CD4-positive, alpha-beta T cell (primary cell): ENCODE measurements at regions not wholly inside any gene's neighbourhood (a gene's known extent, or its start where the extent isn't known, plus 50 kb on each side); places are given as distances from the start of the nearest gene placed in this dataset.

Source experiments
- ATAC-seq: fragments of 200-7000 bp; cut with Tn5 transposase; one replicate; pipeline ENCODE4 v1.10.0; 2022; ENCODE audit warnings: mild to moderate bottlenecking; ENCODE audit not compliant: poor library complexity
- CTCF ChIA-PET: fragments of 350-600 bp; sonication (Branson Sonifier 250); formaldehyde crosslinking; loops from one replicate; lab custom pipeline; 2021; ENCODE audit warnings: antibody characterized with exemption, inconsistent platforms; lab: Charles Lee
- POLR2A ChIA-PET: fragments of 350-600 bp; sonication (Branson Sonifier 250); formaldehyde crosslinking; loops from one replicate; lab custom pipeline; 2021; ENCODE audit warnings: antibody characterized with exemption, inconsistent platforms; lab: Charles Lee
- DNase-seq, 14 experiments: peaks; one replicate each; pipeline ENCODE4 v3.0.0-alpha.2; 2013 to 2020; ENCODE audit warnings: mixed read lengths in 2 of 14
- H3K27ac ChIP-seq, 2 donors: one replicate each; pipeline versions ENCODE4 v1.5.1 to v1.7.0; 2013; ENCODE audit warnings: low read length in 2 of 2, low read depth in 1 of 2, mild to moderate bottlenecking in 1 of 2
- H3K27me3 ChIP-seq, 2 experiments: 1 replicate in 1 of 2; 2 replicates in 1 of 2; pipeline versions ENCODE4 v1.6.1 to v1.7.0; 2013; ENCODE audit warnings: low read length in 2 of 2, control low read depth in 1 of 2, mild to moderate bottlenecking in 1 of 2, moderate library complexity in 1 of 2; ENCODE audit not compliant: insufficient read depth in 2 of 2, control insufficient read depth in 1 of 2
- H3K36me3 ChIP-seq: one replicate; pipeline ENCODE4 v1.6.1; 2013; ENCODE audit warnings: low read length, control low read depth; ENCODE audit not compliant: insufficient read depth
- H3K4me1 ChIP-seq: one replicate; pipeline ENCODE4 v1.6.1; 2013; ENCODE audit warnings: low read length, control low read depth; ENCODE audit not compliant: insufficient read depth
- H3K4me3 ChIP-seq: one replicate; pipeline ENCODE4 v1.5.1; 2013; ENCODE audit warnings: mild to moderate bottlenecking, low read length, moderate library complexity
- H3K9me3 ChIP-seq, 2 experiments: 1 replicate in 1 of 2; 2 replicates in 1 of 2; pipeline versions ENCODE4 v1.6.1 to v1.7.0; 2013; ENCODE audit warnings: low read length in 2 of 2, mild to moderate bottlenecking in 2 of 2, control low read depth in 1 of 2, moderate library complexity in 1 of 2; ENCODE audit not compliant: control insufficient read depth in 1 of 2, insufficient read depth in 1 of 2
- H3K27ac Mint-ChIP-seq: one replicate; pipeline ENCODE4 v1.8.0; 2020; ENCODE audit warnings: mixed read lengths
- H3K27me3 Mint-ChIP-seq: one replicate; pipeline ENCODE4 v1.8.0; 2021; ENCODE audit warnings: mixed read lengths
- H3K36me3 Mint-ChIP-seq: one replicate; pipeline ENCODE4 v1.8.0; 2021; ENCODE audit warnings: low read depth, mixed read lengths
- H3K4me1 Mint-ChIP-seq: one replicate; pipeline ENCODE4 v1.8.0; 2021; ENCODE audit warnings: low read depth, mixed read lengths
- H3K4me3 Mint-ChIP-seq: one replicate; pipeline ENCODE4 v1.8.0; 2020; ENCODE audit warnings: mild to moderate bottlenecking, mixed read lengths
- H3K9me3 Mint-ChIP-seq: one replicate; pipeline ENCODE4 v1.8.0; 2020; ENCODE audit warnings: mixed read lengths
- intact Hi-C, 2 experiments: fragments of 100-400 bp; cut with DNase I in 1 of 2; cut with micrococcal nuclease in 1 of 2; formaldehyde crosslinking; loops; one replicate each; pipeline versions ENCODE4 v1.15.1 to v1.9.0; 2023 to 2025; cut with DNase I, micrococcal nuclease
- TF ChIP-seq, protein P1 (sequence below): fragments of 200-600 bp; IDR thresholded peaks from one replicate; pipeline ENCODE4 v1.8.0; 2022; ENCODE audit warnings: antibody characterized with exemption, mild to moderate bottlenecking

GRCh38 chr4:26127851-26128337 is 192.9 kb upstream of the RBPJ start:
- Histone ChIP-seq H3K27me3 (no peaks in the 10 kb centered on the region), H3K4me3 (no peak overlapping the region), H3K9me3 (peaks cover 0 to 4% of the 10 kb centered on the region in 2 experiments), H3K27ac (no peak overlapping the region), H3K36me3 (no peaks in the 10 kb centered on the region), H3K4me1 (peaks cover 28% of the 10 kb centered on the region)
- no peak for ATAC-seq
- H3K27me3 Mint-ChIP-seq: peaks cover 8% of the 10 kb centered on the region
- intact Hi-C loops: no loop called here
- ChIA-PET POLR2A (no interaction called here), CTCF (no interaction called here)
- H3K4me3 Mint-ChIP-seq: no peak overlapping the region
- TF ChIP-seq, protein P1, sequence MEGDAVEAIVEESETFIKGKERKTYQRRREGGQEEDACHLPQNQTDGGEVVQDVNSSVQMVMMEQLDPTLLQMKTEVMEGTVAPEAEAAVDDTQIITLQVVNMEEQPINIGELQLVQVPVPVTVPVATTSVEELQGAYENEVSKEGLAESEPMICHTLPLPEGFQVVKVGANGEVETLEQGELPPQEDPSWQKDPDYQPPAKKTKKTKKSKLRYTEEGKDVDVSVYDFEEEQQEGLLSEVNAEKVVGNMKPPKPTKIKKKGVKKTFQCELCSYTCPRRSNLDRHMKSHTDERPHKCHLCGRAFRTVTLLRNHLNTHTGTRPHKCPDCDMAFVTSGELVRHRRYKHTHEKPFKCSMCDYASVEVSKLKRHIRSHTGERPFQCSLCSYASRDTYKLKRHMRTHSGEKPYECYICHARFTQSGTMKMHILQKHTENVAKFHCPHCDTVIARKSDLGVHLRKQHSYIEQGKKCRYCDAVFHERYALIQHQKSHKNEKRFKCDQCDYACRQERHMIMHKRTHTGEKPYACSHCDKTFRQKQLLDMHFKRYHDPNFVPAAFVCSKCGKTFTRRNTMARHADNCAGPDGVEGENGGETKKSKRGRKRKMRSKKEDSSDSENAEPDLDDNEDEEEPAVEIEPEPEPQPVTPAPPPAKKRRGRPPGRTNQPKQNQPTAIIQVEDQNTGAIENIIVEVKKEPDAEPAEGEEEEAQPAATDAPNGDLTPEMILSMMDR: no peak
- H3K27ac Mint-ChIP-seq: no peak overlapping the region
- DNase-seq: no peak
- no peaks in the 10 kb centered on the region for H3K36me3 Mint-ChIP-seq
- H3K4me1 Mint-ChIP-seq: peaks cover 23% of the 10 kb centered on the region
- H3K9me3 Mint-ChIP-seq: no peaks in the 10 kb centered on the region

GRCh38 chr4:26130173-26130572 is 190.6 kb upstream of the RBPJ start:
- H3K9me3 Mint-ChIP-seq: no peaks in the 10 kb centered on the region
- TF ChIP-seq, protein P1: no peak
- peaks cover 25% of the 10 kb centered on the region for H3K4me1 Mint-ChIP-seq
- Histone ChIP-seq H3K4me1 (peaks cover 33% of the 10 kb centered on the region), H3K27ac (no peak overlapping the region), H3K4me3 (no peak overlapping the region), H3K9me3 (peaks cover 0 to 4% of the 10 kb centered on the region in 2 experiments), H3K36me3 (no peaks in the 10 kb centered on the region), H3K27me3 (no peaks in the 10 kb centered on the region)
- no peaks in the 10 kb centered on the region for H3K36me3 Mint-ChIP-seq
- no peak for ATAC-seq
- intact Hi-C loops: no loop called here
- ChIA-PET POLR2A (no interaction called here), CTCF (no interaction called here)
- peaks cover 8% of the 10 kb centered on the region for H3K27me3 Mint-ChIP-seq
- no peak for DNase-seq
- H3K27ac Mint-ChIP-seq: peak overlapping the region; percentile 80
- no peak overlapping the region for H3K4me3 Mint-ChIP-seq

- TF ChIP-seq, protein P1: no peak
- Mint-ChIP-seq H3K9me3 (no peaks in the 10 kb centered on the region), H3K4me1 (peaks cover 25% of the 10 kb centered on the region), H3K27ac (peak overlapping the region; percentile 80), H3K4me3 (peak overlapping the region; percentile 6), H3K27me3 (peaks cover 8% of the 10 kb centered on the region), H3K36me3 (no peaks in the 10 kb centered on the region)
- CTCF ChIA-PET: interaction anchor here (1.1 kb wide), 1 partner anchor 49 kb away, joined by 4 read pairs; no protein-coding TSS in a partner anchor
- ATAC-seq: peak; percentile 65
- POLR2A ChIA-PET: no interaction called here
- Histone ChIP-seq H3K36me3 (no peaks in the 10 kb centered on the region), H3K27me3 (no peaks in the 10 kb centered on the region), H3K27ac (peak overlapping the region in 1 of 2 donors; percentile 39), H3K9me3 (peaks cover 0 to 4% of the 10 kb centered on the region in 2 experiments), H3K4me1 (peaks cover 31% of the 10 kb centered on the region), H3K4me3 (no peak overlapping the region)
- intact Hi-C loops: no loop called here
- DNase-seq: peak in 7 of 14 experiments; percentile 5 to 77 (median 29)
These were observed 189.9 kb upstream of the RBPJ start for GRCh38 chr4:26130841-26131432.
